ENCODE measurements at regions not wholly inside any gene's neighbourhood (a gene's known extent, or its start where the extent isn't known, plus 50 kb on each side); places are given as distances from the start of the nearest gene placed in this dataset.

DNA sequence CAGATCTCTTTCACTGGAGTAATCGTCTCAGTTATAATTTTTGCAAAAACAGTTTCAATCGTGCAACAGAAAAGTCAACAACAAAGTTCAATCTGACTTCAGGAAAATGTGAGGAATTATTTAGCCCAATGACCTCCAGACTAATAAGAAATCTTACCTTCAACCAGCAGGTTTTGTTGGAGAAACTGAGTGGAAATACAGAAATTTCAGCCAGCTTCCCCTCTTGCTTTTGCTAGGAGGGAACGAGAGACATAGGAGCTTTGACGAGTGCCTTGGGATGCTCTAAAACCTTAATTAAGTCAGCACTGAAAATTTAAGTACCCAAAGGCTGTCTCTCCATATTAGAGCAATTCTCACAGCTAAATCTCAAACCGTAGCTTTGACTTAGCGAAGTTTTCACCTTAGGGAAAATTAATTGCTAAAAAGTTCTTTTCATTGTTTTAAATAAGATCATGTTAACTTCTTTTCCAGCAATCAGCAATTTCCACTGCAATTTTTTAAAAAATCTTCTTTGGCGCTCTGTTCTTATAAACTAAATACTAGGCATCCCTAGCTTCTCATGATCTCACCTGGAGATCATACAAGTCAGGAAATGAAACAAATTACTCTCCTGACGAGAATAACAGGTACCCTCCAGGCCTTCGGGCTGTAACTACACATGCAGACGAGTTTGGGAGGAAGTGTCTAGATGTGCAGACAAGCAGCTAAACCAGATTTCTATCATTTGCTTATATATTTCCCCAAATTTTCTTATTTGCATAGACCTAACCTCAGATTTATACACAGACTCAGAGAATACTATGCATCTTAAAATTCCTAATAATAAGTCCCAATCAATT lies 250.2 kb downstream of the FAM43A start:
- peaks cover 0 to 3% (median 0%) of the 10 kb centered on the region in 6 donors for H3K9me3 Mint-ChIP-seq
- peaks cover 3 to 9% (median 5%) of the 10 kb centered on the region in 3 donors for H3K27me3 Mint-ChIP-seq (ENCODE audit: low read depth in 3 of 3)
- no peaks in the 10 kb centered on the region for H3K4me1 Mint-ChIP-seq
- no peak overlapping the region for H3K27ac Mint-ChIP-seq
- no peak overlapping the region for H3K4me3 Mint-ChIP-seq
- DNase-seq, result no peak
- H3K36me3 Mint-ChIP-seq, result no peaks in the 10 kb centered on the region

DNA sequence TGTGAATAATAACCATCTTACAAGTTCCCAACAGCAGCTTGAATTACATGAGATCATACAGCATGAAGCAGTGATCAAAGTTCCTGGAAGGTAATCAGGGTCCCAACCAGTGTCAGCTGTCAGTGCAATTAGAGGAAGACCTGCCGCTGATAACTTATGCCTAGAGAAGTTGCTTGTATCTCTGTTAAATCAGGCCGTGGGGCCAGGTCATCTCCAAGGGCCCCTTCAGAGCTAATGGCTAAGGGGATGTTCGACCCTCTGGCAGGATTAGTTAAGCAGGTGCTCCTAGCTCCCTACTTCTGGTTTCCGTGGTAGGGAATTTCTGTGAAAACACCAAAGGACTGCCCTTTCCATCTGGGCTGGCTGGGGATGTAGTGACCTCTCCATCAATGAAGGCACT lies 251.0 kb downstream of the FAM43A start:
- no peak for DNase-seq
- Mint-ChIP-seq H3K9me3 (peaks cover 0 to 3% (median 0%) of the 10 kb centered on the region in 6 donors), H3K27me3 (ENCODE audit: low read depth in 3 of 3) (peaks cover 3 to 9% (median 6%) of the 10 kb centered on the region in 3 donors), H3K27ac (no peak overlapping the region), H3K4me3 (no peak overlapping the region), H3K4me1 (no peaks in the 10 kb centered on the region), H3K36me3 (no peaks in the 10 kb centered on the region)

DNA sequence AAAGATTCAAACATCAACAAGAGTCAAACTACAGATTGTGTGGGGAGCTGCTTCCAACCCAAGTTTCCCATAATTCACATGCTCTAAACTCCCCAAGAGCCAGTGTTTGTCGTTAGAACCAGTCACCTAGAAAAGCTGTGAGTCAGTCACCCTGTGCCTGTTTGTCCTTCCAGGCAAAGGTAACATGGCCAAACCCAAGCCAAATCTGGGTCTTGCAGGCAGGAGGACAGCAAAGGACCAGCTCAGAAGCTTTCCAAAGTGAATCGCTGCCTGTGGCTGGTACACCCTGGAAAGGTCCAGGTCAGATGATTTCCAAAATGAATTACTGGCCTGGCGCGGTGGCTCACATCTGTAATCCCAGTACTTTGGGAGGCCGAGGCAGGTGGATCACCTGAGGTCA lies 251.5 kb downstream of the FAM43A start:
- Mint-ChIP-seq H3K4me1 (no peaks in the 10 kb centered on the region), H3K27me3 (ENCODE audit: low read depth in 3 of 3) (peaks cover 3 to 7% (median 6%) of the 10 kb centered on the region in 3 donors), H3K9me3 (peaks cover 0 to under 1% (median 0%) of the 10 kb centered on the region in 6 donors), H3K4me3 (no peak overlapping the region), H3K27ac (no peak overlapping the region), H3K36me3 (no peaks in the 10 kb centered on the region)
- no peak for DNase-seq

DNA sequence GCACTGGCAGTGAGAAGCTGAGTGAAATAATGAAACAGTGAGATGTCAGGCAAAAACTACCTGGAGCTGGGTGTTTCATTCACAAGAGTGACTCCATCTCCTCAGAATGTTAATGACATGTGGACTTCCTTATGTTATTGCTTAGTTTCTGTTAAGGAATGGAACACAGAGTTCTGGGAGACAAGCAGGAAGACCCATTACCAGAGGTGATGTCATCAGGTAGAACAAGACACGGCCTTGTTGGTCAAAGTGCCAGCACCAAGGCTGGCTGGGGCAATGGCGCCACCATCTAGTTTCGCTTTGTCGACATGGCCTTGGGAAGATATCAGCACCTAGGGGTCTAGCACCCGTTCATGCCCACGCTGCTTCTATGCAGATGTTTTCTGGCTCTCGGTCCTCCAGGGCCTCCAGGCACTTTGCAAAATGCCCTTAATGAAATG lies 252.2 kb downstream of the FAM43A start:
- no peak overlapping the region for H3K4me3 Mint-ChIP-seq
- no peaks in the 10 kb centered on the region for H3K9me3 Mint-ChIP-seq

DNA sequence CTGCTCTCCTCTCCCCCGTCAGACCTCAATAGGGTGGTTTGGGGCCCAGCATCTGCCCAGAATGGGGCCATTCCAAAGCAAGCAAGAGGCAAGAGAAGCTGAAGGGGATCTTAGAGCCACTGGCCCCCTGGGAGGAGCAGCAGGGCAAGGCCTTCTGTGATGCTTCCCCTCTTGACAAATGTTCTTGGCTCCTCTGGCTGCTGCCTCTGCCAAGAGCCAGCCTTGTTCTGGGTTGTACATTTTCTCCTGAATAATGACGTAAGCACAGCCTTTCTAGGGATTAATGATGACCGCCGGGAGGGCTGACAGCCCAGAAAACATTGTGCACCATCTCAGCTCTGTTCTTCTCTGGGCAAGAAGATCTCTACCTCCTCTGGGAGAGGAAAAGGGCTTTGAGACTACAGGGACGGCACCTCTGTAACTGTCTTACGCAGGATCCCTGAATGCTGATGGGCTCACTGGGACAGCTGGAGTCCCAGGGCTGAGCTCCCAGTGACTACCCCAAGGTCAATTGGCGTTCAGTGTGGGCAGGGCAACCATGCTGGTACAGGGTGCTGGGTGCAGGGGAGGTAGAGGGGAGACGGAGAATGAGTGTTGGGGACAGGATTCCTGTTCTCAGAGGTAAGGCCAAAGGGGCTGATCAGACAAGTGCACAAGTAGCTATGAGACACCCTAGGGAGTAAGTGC lies 253.3 kb downstream of the FAM43A start:
- Mint-ChIP-seq H3K27me3 (ENCODE audit: low read depth in 3 of 3) (peaks cover 2 to 6% (median 3%) of the 10 kb centered on the region in 3 donors), H3K9me3 (no peaks in the 10 kb centered on the region), H3K4me1 (no peaks in the 10 kb centered on the region), H3K4me3 (no peak overlapping the region), H3K36me3 (no peaks in the 10 kb centered on the region), H3K27ac (no peak overlapping the region)
- DNase-seq, result no peak

More for the DNA sequence above, 252.2 kb downstream of the FAM43A start:
- H3K4me1 Mint-ChIP-seq, result no peaks in the 10 kb centered on the region
- DNase-seq, result no peak
- H3K27me3 Mint-ChIP-seq (ENCODE audit: low read depth in 3 of 3), result peaks cover 2 to 8% (median 5%) of the 10 kb centered on the region in 3 donors
- H3K36me3 Mint-ChIP-seq, result no peaks in the 10 kb centered on the region
- no peak overlapping the region for H3K27ac Mint-ChIP-seq

DNA sequence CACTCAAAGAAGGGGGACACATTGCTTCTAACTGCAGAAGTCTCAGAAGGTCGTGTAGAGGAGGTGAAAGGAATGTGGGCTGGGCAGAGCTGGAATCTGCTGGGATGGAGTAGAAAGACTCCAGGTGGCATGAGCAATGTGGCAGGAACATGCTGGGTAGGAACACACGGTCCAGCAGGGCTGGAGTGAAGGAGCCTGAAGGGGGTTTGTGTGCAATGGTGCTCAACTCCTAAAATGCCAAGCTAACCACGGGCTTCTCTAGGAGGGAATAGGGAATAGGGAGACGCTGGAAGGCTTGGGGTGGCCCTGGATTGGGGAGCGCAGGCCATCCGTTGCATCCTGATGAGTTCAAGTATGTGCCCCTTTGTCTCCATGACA lies 253.8 kb downstream of the FAM43A start:
- Mint-ChIP-seq H3K36me3 (no peaks in the 10 kb centered on the region), H3K4me1 (no peaks in the 10 kb centered on the region), H3K4me3 (no peak overlapping the region), H3K27ac (no peak overlapping the region), H3K27me3 (ENCODE audit: low read depth in 3 of 3) (peaks cover 3 to 6% (median 4%) of the 10 kb centered on the region in 3 donors), H3K9me3 (no peaks in the 10 kb centered on the region)
- no peak for DNase-seq

DNA sequence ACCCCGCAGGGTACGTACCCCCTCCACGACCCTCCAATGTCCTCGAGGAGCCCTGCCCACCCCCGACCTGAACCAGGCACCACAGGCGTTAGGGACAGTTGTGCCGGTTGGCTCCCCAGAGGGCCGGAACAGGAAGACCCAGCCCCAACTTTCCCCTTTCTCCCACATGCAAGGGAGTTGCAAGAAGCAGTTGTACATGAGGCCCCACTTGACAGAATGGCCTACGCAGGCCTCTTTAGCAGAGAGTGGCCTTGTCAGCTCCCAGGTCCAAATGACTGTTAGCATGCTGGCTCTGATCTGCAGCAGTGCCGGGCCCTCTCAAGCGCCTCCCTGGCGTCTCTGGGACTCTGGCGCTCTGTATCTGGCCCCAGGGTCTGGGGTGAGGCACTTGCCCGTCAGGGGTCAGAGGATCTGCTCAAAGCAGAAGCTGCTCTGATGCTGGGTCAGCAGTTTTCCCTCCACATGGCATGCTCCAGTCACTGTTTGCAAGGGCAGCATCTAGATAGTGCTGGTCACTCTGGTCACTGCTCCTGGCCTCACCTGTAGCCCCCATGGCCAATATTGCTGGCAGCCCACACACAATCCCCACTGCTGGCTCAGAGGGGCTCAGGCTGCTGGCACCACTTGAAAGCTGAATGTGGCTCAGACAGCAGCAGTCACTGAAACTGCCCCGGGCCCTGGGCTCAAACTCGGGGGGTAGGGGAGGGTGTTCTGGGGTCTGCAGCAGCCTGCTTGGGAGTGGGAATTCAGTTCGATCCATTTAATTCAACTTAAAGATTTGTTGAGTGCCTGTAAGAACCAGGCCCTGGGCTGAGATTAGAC lies 254.5 kb downstream of the FAM43A start:
- H3K4me3 Mint-ChIP-seq, result no peak overlapping the region
- H3K9me3 Mint-ChIP-seq, result no peaks in the 10 kb centered on the region
- H3K4me1 Mint-ChIP-seq, result no peaks in the 10 kb centered on the region
- no peaks in the 10 kb centered on the region for H3K36me3 Mint-ChIP-seq
- DNase-seq, result no peak
- H3K27me3 Mint-ChIP-seq (ENCODE audit: low read depth in 3 of 3), result peaks cover 3 to 6% (median 4%) of the 10 kb centered on the region in 3 donors
- no peak overlapping the region for H3K27ac Mint-ChIP-seq

DNA sequence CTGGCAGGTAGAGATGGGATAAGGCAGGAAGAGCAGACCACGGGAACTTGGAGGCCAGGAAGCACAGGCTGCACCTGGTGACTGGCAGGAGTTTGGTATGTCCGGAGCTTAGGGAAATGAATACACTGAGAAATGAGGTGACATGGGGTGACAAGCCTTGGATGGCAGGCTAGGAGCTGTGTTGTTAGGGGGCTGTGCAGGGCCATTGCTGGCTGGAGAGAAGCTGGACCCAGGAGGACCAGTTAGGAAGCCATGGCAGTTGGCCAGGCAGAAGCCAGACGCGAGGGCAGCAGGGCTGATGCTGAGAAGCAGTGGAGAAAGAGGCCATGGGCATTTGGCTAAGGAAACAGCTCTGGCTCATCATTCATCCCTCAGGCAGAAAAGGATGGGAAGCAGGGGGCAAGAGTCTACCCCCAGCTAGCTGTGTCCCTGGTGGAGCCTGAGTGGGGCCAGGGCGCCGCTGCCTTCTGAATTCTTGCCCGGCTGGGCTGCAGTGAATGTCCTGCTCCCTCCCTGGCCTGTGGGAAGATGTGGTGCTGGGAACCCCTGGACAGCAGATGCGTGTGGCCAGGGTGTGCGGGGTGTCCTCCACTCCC lies 255.8 kb downstream of the FAM43A start:
- Mint-ChIP-seq H3K4me1 (no peaks in the 10 kb centered on the region), H3K9me3 (no peaks in the 10 kb centered on the region), H3K4me3 (no peak overlapping the region), H3K27me3 (ENCODE audit: low read depth in 3 of 3) (peaks cover 4 to 6% (median 6%) of the 10 kb centered on the region in 3 donors), H3K27ac (no peak overlapping the region), H3K36me3 (no peaks in the 10 kb centered on the region)
- DNase-seq, result no peak

DNA sequence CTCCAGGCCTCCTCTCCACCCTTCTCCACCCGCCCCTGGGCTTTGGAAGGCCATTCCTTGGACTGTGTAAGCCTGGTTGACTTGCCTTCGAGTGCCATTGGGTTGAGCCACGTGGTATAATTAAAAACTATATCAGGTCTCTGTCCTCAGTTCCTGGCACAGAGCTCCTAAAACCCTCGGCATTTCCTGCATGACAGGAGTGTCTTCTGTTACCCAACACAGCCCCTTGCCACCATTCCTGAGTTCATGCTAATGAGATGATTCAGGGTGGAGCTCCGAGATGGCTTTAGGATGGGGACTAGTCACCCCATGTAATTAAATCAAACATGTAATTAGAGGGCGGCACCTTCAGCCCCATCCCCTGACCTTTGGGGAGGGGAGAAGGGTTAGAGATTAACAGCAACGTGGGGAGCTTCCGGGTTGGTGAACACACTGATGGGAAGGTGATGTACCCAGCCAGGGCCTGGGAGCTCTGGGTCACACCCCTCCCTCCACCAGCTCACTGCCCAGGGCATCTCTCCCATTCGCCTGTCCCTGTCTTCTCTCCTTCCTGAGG lies 256.4 kb downstream of the FAM43A start:
- Mint-ChIP-seq H3K27me3 (ENCODE audit: low read depth in 3 of 3) (peaks cover 4 to 7% (median 6%) of the 10 kb centered on the region in 3 donors), H3K36me3 (no peaks in the 10 kb centered on the region), H3K27ac (no peak overlapping the region), H3K9me3 (no peaks in the 10 kb centered on the region), H3K4me3 (no peak overlapping the region), H3K4me1 (no peaks in the 10 kb centered on the region)
- no peak for DNase-seq

DNA sequence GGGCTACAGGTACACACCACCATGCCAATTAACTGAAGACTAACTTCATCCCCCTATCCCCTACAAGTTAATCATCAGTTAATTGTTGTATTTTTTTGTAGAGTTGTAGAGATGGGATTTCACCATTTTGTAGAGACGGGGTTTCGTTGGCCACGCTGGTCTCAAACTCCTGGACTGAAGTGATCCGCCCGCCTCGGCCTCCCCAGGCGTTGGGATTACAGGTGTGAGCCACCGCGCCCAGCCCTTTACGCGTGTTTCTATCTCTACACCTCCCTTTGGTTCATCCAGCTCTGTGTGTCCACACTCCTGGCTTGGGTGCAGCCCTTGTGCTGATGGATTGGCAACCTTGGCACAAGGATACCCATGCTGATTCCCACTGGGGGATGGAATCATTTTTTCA lies 258.8 kb downstream of the FAM43A start:
- H3K27me3 Mint-ChIP-seq (ENCODE audit: low read depth in 3 of 3), result peaks cover 4 to 7% (median 6%) of the 10 kb centered on the region in 3 donors
- DNase-seq, result no peak
- H3K4me1 Mint-ChIP-seq, result no peaks in the 10 kb centered on the region
- no peaks in the 10 kb centered on the region for H3K9me3 Mint-ChIP-seq
- no peak overlapping the region for H3K4me3 Mint-ChIP-seq
- no peak overlapping the region for H3K27ac Mint-ChIP-seq
- no peaks in the 10 kb centered on the region for H3K36me3 Mint-ChIP-seq

DNA sequence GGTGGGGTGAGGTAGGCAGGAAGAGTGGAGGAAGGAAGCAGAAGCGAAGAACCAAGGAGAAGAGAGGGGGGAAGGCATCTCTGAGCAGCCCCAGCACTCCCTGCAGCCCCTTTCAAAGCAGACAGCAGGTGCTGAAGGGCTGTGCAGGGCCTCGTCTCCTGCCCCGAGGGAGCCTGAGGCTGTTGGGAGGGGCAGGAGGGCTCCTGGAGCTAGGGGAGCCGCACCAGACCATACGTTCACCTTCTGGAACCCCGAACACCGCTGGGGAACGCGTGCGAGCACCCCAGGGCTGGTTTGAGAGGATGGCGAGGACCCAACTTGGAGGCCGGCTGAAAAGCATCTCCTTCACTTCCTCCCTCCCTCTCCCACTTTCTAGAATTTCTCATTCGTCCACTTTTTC lies 259.8 kb downstream of the FAM43A start:
- Mint-ChIP-seq H3K4me3 (no peak overlapping the region), H3K9me3 (no peaks in the 10 kb centered on the region), H3K27ac (no peak overlapping the region), H3K4me1 (no peaks in the 10 kb centered on the region), H3K36me3 (no peaks in the 10 kb centered on the region), H3K27me3 (ENCODE audit: low read depth in 3 of 3) (peaks cover 2 to 6% (median 6%) of the 10 kb centered on the region in 3 donors)
- DNase-seq, result no peak

DNA sequence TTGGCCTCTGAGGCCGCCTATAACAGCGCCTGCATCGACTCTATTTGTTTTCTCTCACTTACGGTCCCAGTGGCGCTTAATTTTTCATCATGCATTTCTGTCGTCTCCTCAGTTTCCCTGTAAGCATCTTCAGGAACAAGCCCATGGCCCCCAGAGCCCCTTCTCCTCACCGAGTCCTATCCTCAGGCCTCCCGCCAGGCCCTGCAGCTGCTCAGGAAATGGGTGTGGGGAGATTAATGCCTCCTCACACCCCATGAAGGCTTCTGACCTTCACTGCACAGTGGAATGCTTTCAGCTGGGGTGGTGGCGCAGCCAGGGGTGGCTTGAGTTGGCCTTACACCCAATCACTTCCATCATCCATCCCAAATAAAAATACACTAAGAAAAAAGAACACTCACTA lies 260.4 kb downstream of the FAM43A start:
- Mint-ChIP-seq H3K4me1 (no peaks in the 10 kb centered on the region), H3K36me3 (no peaks in the 10 kb centered on the region), H3K27me3 (ENCODE audit: low read depth in 3 of 3) (peaks cover 2 to 6% (median 4%) of the 10 kb centered on the region in 3 donors), H3K4me3 (no peak overlapping the region), H3K27ac (no peak overlapping the region), H3K9me3 (no peaks in the 10 kb centered on the region)
- DNase-seq, result no peak

DNA sequence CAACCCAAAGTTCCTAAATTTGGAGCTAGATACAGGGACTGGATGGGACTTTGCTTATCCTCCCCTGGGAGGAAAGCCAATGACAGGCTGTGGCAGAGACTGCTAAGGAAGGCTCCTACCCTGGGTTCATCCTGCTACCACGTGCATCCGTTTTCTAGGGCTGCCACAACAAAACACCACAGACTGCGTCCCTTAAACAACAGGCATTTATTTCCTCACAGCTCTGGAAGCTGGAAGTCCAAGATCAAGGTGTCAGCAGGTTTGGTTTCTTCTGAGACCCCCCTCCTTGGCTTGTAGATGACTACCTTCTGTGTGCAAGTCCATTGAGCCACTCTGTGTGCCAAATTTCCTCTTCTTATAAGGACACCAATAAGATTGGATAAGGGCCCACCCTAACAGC lies 263.9 kb downstream of the FAM43A start:
- H3K4me1 Mint-ChIP-seq, result no peaks in the 10 kb centered on the region
- H3K36me3 Mint-ChIP-seq, result no peaks in the 10 kb centered on the region
- H3K27me3 Mint-ChIP-seq (ENCODE audit: low read depth in 3 of 3), result peaks cover 2 to 6% (median 2%) of the 10 kb centered on the region in 3 donors
- no peak overlapping the region for H3K27ac Mint-ChIP-seq
- no peaks in the 10 kb centered on the region for H3K9me3 Mint-ChIP-seq
- DNase-seq, result no peak
- no peak overlapping the region for H3K4me3 Mint-ChIP-seq
